NCI-H1092 treated with DMSO at 0.1 percent for 48 hours (cell line): ENCODE measurements at regions not wholly inside any gene's neighbourhood (a gene's known extent, or its start where the extent isn't known, plus 50 kb on each side); places are given as distances from the start of the nearest gene placed in this dataset.
"Not testable (repeated sequence)": the region's sequence is repeated elsewhere in the genome, so short reads cannot be mapped to it uniquely, and the experiment has no call there.

Source experiments
- DNase-seq: peaks from one replicate; lab custom pipeline; 2025; lab: John Stamatoyannopoulos, UW

DNA sequence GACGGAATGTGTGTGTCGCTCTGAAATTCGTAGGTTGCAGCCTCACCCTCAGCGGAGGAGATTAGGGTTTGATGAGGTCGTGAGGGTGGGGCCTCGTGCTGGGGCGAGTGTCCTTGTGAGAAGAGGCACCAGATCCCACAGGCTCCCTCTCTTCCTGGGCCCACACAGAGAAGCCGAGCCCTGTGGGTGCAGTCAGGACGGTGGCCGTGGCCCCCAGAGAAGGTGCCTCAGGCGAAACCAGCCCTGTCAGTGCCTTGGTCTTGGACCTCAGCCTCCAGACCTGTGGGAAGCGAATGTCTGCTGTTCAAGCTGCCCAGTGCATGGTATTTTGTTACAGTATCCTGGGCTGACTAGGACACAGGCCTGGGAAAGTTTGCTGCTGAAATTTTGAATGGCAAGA lies 108.0 kb upstream of the ALKAL2 start:
- DNase-seq, result no peak

DNA sequence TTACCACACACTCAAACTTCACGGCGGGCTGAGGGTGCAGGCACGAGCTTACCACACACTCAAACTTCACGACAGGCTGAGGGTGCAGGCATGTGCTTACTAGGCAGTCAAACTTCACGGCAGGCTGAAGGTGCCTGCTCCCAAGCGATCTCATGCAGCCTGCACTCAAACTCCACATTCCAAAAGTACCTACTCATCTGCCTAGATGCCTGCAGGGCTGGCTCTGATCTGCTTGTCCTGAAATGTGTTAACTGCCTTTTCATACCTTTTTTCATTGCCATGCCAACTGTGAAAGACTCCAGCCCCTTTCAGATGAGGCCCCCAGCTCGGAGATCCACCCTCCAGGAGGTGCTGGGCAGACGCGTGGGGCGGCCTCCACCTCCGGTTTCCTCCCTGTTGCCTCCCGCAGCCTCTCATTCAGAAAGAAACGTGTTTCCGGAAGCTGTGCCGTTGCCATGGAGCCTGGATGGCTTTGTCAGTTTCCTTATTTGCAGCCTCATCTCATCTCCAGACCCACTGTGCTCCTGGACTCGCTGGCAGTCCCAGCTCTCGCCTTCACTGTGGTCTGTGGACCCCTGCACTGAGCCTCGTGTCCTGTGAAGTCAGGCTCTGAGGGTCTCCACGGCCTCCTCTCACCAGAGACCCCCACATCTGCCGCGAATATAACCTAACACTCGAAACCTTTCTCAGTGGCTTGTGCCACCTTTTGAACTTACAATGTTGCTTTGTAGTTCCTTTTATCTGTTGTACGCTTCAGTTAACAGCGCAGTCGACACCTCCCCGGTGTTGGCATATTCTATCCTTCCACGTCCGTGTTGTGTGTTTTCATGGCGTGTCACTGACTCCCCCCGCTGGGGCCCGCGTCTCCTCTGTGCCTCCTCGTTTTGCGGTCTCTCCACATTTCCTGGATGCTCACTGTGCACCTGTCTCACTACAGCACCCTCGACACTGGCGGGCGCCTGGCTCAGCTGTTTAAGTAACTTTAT lies 106.1 kb upstream of the ALKAL2 start:
- peak; percentile 20 for DNase-seq

DNA sequence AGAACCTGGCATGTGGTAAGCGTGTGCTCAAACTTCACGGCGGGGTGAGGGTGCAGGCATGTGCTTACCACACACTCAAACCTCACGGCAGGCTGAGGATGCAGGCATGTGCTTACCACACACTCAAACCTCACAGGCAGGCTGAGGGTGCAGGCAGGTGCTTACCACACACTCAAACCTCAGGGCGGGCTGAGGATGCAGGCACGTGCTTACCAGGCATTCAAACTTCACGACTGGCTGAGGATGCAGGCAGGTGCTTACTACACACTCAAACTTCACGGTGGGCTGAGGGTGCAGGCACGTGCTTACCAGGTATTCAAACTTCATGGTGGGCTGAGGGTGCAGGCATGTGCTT lies 105.0 kb upstream of the ALKAL2 start:
- no peak for DNase-seq

DNA sequence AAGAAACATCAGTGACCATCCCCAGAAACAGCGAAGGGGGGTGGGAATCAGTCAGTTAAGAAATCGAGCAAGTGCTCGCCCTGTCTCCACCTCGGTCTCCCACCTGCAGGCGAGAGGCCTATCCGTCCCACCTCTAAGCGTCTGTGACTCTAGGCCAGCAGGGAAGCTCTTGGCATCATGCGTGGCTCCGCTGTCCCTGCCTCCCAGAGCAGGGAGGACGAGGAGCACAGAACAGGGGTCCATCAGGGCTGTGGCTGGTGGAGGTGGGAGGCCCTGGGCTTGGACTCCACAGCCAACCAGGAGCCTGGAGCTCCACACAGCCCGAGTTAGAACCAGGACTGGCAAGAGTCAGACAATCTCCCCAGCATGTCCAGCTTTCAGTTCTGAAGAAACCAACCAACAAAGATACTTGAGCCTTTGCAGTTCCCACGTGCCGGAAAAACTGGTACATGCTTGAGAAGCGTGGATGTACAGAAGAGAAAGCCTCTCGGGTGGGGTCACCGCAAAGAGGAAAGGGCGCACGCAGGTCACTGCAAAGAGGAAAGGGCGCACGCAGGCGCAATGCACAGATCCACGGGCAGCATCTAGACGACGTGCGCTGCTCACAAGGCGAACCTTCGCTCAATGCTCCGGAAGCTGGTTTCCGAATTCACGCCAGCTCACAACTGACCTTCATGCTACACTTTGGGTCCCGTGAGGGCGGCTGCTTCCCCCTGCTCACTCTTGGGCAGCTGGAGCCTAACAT lies 104.5 kb upstream of the ALKAL2 start:
- no peak for DNase-seq

DNA sequence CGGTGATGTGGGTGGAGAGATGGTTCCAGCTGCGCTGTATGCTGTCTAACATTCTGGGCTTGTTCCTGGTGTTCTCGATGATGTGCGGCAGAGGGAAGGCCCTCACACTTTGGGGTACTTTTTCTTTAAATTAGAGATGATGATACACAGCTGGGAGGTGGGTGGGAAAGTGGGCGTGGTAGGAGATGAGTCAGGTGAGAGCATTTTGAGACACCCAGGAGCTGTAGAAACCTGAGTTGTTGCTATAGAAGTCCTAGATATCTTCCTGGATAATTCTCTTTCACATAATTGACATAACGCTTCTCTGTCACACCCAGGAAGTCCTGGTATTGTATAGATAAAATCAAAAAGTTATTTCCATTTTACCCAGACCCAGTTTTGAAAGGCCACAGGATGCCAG lies 103.8 kb upstream of the ALKAL2 start:
- DNase-seq, result no peak

DNA sequence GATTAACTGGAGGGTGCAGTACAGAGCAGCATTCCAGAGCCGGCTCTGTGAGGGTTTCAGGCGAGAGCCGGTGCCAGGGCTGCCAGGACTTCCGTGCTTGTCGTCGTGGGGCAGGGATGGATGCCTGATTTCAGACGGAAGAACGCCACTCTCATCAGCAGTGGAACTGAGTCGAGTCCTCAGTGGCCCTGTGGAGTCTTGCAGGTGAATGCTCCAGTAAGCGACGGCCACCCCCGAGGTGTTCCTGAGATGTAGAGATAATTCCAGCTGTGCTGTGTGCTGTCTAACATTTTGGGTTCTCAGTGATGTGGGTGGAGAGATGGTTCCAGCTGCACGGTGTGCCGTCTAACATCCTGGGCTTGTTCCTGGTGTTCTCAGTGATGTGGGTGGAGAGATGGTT lies 103.1 kb upstream of the ALKAL2 start:
- DNase-seq, result no peak

DNA sequence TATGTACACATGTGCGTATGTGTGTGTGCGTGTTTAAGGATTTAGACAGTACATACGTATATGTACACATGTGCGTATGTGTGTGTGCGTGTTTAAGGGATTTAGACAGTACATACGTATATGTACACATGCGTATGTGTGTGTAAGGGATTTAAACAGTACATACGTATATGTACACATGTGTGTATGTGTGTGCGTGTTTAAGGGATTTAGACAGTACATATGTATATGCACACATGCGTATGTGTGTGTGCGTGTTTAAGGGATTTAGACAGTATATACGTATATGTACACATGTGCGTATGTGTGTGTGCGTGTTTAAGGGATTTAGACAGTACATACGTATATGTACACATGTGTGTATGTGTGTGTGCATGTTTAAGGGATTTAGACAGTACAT lies 102.1 kb upstream of the ALKAL2 start:
- not testable (repeated sequence) for DNase-seq

DNA sequence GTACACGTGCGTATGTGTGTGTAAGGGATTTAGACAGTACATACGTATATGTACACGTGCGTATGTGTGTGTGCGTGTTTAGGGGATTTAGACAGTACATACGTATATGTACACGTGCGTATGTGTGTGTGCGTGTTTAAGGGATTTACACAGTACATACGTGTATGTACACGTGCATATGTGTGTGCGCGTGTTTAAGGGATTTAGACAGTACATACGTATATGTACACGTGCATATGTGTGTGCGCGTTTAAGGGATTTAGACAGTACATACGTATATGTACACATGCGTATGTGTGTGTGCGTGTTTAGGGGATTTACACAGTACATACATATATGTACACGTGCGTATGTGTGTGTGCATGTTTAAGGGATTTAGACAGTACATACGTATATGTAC lies 100.9 kb upstream of the ALKAL2 start:
- DNase-seq, result not testable (repeated sequence)

DNA sequence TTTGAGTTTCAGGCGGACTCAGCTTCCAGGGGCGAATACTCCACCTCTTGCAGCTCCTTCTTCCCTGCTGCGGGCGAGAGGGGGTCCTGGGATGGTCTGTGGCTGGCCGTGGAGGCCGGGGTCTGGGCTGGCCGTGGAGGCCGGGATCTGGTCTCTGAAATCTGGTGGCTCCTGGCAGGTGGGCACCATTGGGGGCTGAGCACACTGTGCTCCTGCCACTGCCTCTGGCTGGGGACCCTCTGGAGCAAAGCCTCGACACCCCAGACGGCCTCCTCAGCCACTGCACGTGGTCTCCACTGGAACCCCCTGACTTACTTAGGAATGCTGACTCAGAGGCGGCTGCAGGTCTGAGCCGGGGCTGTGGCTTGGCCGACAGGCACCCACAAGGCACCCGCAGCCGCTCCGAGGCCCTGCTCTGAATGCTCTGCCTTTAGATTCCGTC lies 100.1 kb upstream of the ALKAL2 start:
- no peak for DNase-seq

DNA sequence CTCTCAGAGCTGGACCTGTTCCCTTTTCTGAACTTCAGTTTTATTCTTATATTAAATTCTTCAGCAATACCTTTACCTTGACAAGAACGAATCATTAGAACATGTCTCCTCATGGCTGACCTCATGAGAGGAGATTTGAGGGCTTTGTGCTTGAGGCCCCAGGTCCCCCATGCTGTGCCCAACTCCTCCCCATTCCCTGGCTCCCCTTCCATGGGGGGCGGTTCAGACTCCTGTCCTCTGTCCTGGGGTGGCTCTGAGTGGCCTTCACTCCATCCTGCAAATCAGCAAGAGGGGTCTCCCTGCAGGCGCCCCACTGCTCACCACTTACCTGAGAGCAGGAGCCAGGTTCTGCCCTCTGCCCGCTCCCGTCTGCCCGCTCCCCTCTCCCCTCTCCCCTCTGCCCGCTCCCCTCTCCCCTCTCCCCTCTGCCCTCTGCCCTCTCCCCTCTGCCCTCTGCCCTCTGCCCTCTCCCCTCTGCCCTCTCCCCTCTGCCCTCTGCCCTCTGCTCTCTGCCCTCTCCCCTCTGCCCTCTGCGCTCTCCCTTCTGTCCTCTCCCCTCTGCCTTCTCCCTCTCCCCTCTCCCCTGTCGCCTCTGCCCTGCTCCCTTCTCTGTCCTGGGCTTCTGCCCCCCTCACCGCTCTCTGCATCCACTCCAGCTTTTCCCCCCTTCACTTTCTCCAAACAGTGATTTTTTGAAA lies 98.7 kb upstream of the ALKAL2 start:
- DNase-seq, result no peak

DNA sequence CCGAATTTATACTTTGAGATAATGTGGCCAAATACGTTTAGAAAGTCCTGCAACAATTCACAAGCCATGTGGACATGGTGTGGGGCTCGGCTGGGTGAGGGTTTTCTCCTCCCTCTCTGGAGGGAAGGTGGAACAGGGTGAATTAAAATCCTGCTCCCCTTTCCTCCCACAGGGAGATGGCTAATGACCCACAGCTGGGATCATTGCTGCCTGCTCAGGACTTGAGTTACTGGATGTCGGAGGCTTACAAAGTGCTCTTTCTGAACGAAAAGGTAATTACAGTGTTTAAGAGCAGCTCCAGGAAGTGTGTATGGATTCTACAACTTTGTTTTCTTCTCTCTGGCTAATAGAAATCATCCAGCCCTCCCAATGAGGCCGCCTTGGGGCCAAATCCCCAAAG lies 97.9 kb upstream of the ALKAL2 start:
- no peak for DNase-seq

DNA sequence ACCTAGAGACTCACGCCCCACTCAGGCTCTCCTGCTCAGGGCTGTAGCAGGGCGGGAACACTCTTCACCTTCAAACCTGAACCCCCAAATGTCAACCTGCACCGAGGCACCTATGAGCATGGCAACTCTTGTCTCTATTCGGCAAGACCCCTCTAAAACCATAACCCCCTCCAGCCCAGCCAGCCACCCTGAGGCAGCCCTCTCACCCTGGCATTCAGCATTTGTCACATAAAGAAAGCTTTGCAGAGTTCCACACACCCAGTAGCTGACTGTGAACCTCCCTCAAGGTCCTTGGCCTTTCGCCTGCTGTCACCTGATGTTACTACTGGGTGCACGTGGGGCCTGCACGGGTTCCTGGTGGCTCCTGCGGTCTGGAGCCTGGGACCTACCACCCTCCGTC lies 97.2 kb upstream of the ALKAL2 start:
- no peak for DNase-seq

DNA sequence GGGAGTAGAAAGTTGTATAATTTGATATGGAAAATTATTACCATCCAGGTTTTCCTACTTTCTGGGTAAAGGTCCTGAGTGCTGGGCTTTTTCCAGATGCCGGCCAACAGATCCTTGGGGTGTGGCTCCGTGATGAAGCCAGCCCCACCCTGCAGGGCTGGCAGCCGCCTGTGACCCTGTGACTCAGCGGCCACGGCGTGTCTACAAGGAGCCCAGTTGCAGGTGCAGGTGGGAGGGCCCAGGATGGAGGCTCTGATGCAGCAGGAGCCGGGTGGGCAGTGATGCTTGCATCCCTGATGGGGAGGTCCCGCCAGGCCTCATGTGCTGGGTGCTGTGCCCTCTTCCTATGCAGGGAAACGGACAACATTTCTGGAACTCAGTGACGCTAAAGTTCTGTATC lies 96.0 kb upstream of the ALKAL2 start:
- no peak for DNase-seq

DNA sequence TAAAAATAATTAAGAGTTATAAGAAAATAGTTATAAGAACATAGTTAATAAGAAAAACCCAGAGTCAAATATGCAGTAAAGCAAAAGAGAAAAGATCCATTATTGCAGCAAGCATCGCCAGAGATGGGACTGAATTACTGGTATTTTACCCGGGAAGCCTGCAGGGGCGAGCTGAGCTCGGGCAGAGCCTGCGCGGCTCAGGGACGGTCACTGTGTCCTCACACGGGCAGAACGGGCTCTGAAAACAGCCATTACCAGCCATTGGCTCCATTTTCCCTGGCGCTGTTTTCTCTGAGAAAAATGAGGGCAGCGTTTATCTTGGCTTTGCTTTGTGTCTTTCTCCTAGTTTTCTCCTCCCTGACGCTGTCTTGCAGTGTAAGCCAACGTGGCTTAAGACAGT lies 95.3 kb upstream of the ALKAL2 start:
- no peak for DNase-seq

DNA sequence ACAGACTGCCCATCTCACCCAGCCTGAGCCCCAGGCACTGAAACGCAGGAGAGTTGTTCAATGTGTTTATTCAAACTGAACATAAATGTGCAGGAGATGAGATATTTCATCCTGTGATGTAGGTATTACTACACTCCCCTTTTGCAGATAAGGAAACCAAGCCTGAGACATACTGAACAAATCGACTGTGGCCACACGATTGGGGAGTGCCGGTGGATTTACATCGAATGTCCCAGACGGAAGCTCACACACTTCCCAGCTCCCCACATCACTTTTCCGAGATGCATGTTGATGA lies 94.8 kb upstream of the ALKAL2 start:
- no peak for DNase-seq

DNA sequence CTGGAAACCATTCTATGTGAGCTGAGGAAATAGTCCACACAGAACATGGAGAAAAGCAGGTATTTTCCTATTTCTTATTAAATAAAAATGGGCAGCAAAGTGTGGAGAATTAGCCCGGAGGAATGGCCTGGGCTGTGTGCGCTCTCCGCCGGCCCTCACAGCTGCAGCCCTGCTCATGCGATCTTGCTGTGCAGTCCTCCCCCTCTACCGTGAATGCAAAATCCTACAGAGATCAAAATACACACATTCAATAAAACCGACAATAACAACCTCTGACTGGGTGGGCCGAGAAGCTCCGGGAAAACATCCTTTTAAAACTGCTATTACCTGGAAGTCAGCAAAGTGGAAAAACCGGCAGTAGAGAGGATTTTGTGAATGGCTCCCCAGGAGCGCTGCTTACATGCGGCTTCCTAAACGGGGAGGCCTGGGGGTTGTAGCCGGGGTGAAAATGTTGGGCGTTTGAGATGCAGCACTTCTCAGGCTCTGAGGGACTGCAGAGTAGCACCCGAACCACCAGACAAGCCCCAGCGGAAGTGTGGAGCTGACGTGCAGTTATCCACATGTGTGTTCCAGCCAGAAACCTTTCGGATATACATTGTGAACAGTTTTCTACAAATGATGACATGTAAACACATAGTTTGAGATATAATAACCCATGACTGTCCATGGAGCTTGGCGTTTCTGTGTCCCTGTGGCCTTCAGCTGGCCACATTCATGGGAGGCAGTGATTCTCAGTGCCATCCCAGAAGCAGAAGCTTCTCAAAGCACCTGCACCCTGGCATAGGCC lies 94.2 kb upstream of the ALKAL2 start:
- DNase-seq, result no peak

DNA sequence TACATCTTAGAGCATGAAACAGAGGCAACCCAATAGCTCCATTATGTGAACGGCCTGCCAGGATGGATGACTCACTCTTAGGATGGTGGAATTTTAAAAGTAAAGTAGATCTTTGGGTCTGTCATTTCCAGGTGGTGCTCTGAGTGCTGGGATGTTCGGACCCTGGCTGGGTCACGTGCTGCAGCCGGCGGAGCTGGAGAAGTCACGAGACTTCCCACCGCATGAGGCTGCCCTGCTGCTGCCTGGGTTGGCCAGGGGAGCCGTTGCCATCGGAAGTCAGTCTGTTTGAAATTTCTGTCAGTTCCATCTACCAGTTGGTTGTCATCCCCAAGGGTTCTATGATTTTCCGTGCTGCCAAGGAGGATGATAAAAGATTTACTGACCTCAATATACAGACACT lies 93.3 kb upstream of the ALKAL2 start:
- no peak for DNase-seq

DNA sequence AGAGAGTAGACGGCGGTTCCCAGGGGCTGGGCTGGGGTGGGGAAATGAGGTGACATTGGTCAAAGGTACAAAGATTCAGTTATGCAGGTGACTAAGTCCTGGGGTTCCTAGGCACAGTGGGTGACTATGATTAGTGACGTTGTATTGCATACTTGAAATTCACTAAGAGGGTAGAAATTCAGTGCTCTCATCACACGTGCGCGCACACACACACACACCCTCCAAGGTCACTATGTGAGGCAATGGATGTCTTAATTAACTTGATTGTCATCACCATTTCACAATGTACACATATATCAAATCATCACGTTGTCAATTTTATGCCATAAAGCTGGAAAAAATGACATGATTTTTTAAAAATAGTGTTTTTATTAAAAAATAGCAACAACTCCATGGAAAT lies 92.9 kb upstream of the ALKAL2 start:
- no peak for DNase-seq

DNA sequence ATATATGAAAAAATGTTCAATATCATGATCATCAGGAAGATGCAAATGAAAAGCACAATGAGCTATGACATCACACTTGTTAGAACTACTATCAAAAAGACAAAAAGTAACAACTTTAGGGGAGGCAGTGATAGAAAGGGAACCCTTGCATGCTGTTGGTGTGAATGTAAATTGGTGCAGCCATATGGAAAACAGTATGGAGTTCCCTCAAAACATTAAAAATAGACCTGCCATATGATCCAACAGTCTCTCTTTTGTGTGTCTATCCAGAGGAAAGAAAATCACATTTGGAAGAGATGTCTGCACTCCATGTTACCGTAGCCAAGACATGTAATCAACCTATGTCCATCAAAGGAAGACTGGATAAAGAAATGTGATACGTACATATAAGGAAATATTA lies 92.3 kb upstream of the ALKAL2 start:
- no peak for DNase-seq

DNA sequence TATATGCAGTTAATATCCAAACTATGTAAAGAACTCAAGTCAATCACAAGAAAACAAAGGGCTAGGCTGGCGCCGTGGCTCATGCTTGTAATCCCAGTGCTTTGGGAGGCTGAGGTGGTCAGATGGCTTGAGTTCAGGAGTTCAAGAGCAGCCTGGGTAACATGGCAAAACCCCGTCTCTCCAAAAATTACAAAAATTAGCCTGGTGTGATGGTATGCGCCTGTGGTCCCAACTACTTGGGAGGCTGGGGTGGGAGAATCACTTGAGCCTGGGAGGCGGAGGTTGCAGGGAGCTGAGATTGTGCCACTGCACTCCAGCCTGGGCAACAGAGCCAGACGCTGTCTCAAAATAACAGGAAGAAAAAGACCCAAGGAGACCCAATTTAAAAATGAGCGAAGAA lies 91.9 kb upstream of the ALKAL2 start:
- no peak for DNase-seq

DNA sequence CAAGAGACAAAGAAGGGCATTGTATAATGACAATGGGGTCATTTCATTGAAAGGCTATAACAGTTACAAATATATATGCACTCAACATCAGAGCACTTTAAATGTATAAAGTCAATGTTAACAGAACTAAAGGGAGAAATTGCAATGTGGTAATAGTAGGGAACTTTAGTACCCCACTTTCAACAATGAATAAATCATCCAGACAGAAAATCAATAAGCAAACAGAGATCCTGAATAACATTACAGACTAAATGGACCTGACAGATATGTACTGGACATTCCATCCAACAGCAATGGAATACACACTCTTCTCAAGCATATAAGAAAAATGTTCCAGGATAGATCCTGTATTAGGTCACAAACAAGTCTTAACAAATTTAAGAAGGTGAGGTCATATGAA lies 90.5 kb upstream of the ALKAL2 start:
- no peak for DNase-seq

DNA sequence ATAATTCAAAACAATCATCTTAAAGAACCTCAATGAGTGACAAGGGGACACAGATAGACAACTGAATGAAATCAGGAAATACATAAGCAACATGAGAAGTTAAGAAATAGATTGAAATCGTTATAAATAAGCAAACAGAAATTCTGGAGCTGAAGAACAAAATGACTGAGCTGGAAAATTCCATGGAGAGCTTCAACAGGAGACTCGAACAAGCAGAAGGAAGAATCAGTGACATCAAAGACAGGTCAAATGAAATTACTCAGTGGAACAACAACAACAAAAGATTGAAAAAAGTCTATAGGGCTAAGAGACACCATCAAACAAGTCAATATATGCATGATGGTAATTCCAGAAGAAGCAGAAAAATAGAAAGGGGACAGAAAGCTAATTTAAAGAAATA lies 89.5 kb upstream of the ALKAL2 start:
- no peak for DNase-seq
